NB4 (cell line): ENCODE measurements at regions not wholly inside any gene's neighbourhood (a gene's known extent, or its start where the extent isn't known, plus 50 kb on each side); places are given as distances from the start of the nearest gene placed in this dataset.

Source experiments
- CTCF ChIP-seq: IDR thresholded peaks from one replicate; pipeline ENCODE4 v1.5.1; 2012; ENCODE audit warnings: low read depth, low read length
- MAX ChIP-seq: IDR thresholded peaks from 2 replicates; pipeline ENCODE4 v1.6.1; 2011; ENCODE audit warnings: low read depth, low read length

DNA sequence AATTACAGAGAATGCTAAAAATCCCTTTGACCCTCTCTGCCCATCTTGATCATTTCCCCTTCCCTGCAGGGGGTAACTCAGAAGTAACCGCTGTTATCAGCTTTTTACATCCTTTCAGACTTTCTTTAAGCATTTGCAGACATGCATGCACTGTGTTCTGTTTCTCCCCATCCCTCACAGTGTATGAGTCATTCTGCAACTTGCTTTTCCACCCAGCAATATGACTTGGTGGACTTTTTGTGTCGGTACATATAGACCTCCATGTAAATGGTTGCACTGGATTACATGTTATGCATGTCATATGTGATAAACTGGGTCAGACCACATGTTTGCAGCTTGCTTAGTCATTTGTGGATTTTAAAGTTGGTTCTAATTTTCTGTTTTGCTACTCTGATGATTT lies 87.7 kb upstream of the NECTIN1 start:
- TF ChIP-seq CTCF, result no peak
- TF ChIP-seq MAX, result no peak
